Embryonic facial prominence (tissue), 1 donor: ENCODE measurements at regions not wholly inside any gene's neighbourhood (a gene's known extent, or its start where the extent isn't known, plus 50 kb on each side); places are given as distances from the start of the nearest gene placed in this dataset.

Source experiments
- DNase-seq: peaks from one replicate; pipeline ENCODE4 v3.0.0-alpha.2; 2016; ENCODE audit errors: extremely low spot score

GRCh38 chr15:70284438-70285214, 186.9 kb upstream of the TLE3 start:
- no peak for DNase-seq

GRCh38 chr15:70283511-70283910, 185.8 kb upstream of the TLE3 start:
- no peak for DNase-seq

GRCh38 chr15:70281811-70282307, 184.1 kb upstream of the TLE3 start:
- DNase-seq: no peak

GRCh38 chr15:70281261-70281810, 183.6 kb upstream of the TLE3 start:
- no peak for DNase-seq

GRCh38 chr15:70280781-70281180, 183.1 kb upstream of the TLE3 start:
- DNase-seq: no peak

GRCh38 chr15:70279096-70279495, 181.4 kb upstream of the TLE3 start:
- DNase-seq: no peak

- DNase-seq: no peak
These were observed 180.9 kb upstream of the TLE3 start for GRCh38 chr15:70278644-70279043.

- DNase-seq: no peak
These were observed 179.8 kb upstream of the TLE3 start for GRCh38 chr15:70277556-70277955.

GRCh38 chr15:70276401-70276800, 178.7 kb upstream of the TLE3 start:
- DNase-seq: no peak

GRCh38 chr15:70275461-70276138, 177.9 kb upstream of the TLE3 start:
- no peak for DNase-seq

- DNase-seq: no peak
These were observed 177.2 kb upstream of the TLE3 start for GRCh38 chr15:70274908-70275307.

- no peak for DNase-seq
These were observed 176.7 kb upstream of the TLE3 start for GRCh38 chr15:70274255-70274880.

- no peak for DNase-seq
These were observed 176.1 kb upstream of the TLE3 start for GRCh38 chr15:70273808-70274207.

GRCh38 chr15:70272565-70273355, 175.0 kb upstream of the TLE3 start:
- no peak for DNase-seq

- no peak for DNase-seq
These were observed 173.8 kb upstream of the TLE3 start for GRCh38 chr15:70271422-70272088.

- no peak for DNase-seq
These were observed 173.0 kb upstream of the TLE3 start for GRCh38 chr15:70270752-70271111.

- no peak for DNase-seq
These were observed 172.5 kb upstream of the TLE3 start for GRCh38 chr15:70269991-70270751.

GRCh38 chr15:70269311-70269911, 171.7 kb upstream of the TLE3 start:
- no peak for DNase-seq

GRCh38 chr15:70268698-70269251, 171.1 kb upstream of the TLE3 start:
- no peak for DNase-seq

- no peak for DNase-seq
These were observed 170.2 kb upstream of the TLE3 start for GRCh38 chr15:70267879-70268278.
